ENCODE measurements at regions not wholly inside any gene's neighbourhood (a gene's known extent, or its start where the extent isn't known, plus 50 kb on each side); places are given as distances from the start of the nearest gene placed in this dataset.
"Not testable (repeated sequence)": the region's sequence is repeated elsewhere in the genome, so short reads cannot be mapped to it uniquely, and the experiment has no call there.

- H2AFZ ChIP-seq (ENCODE audit: low read length); H3K9ac ChIP-seq (ENCODE audit: low read depth, low read length, poor library complexity, severe bottlenecking); H3K27me3 ChIP-seq (ENCODE audit: insufficient read depth, low read length, poor library complexity, severe bottlenecking); H3K36me3 ChIP-seq (ENCODE audit: insufficient read depth, low read length); H3K4me2 ChIP-seq (ENCODE audit: low read depth, low read length, poor library complexity, severe bottlenecking); H4K20me1 ChIP-seq (ENCODE audit: insufficient read depth, low read length, poor library complexity, severe bottlenecking); H3F3A ChIP-seq (ENCODE audit: low read depth); H3K9me3 ChIP-seq (ENCODE audit: insufficient read depth, low read depth, low read length); H3K4me1 ChIP-seq (ENCODE audit: insufficient read depth, low read length, poor library complexity, severe bottlenecking); H3K4me3 ChIP-seq (ENCODE audit: low read length, poor library complexity, severe bottlenecking); H3K79me2 ChIP-seq (ENCODE audit: insufficient read depth, low read length); H3K9me2 ChIP-seq (replicated peaks; ENCODE audit: low read depth, low read length): not testable (repeated sequence)
Measured at GRCh38 chr7:149930374-149931068, 56.8 kb downstream of the ATP6V0E2 start.

- not testable (repeated sequence) for H3K4me1 ChIP-seq (ENCODE audit: insufficient read depth, low read length, poor library complexity, severe bottlenecking)
Measured at GRCh38 chr7:149933776-149934175, 60.0 kb downstream of the ATP6V0E2 start.

GRCh38 chr7:149947346-149947745, 73.6 kb downstream of the ATP6V0E2 start:
- H3K36me3 ChIP-seq (ENCODE audit: insufficient read depth, low read length); H3K9me2 ChIP-seq (replicated peaks; ENCODE audit: low read depth, low read length); H3K9ac ChIP-seq (ENCODE audit: low read depth, low read length, poor library complexity, severe bottlenecking); H3F3A ChIP-seq (ENCODE audit: low read depth); H3K4me3 ChIP-seq (ENCODE audit: low read length, poor library complexity, severe bottlenecking); H3K27me3 ChIP-seq (ENCODE audit: insufficient read depth, low read length, poor library complexity, severe bottlenecking); H3K79me2 ChIP-seq (ENCODE audit: insufficient read depth, low read length); H3K4me1 ChIP-seq (ENCODE audit: insufficient read depth, low read length, poor library complexity, severe bottlenecking); H4K20me1 ChIP-seq (ENCODE audit: insufficient read depth, low read length, poor library complexity, severe bottlenecking); H3K4me2 ChIP-seq (ENCODE audit: low read depth, low read length, poor library complexity, severe bottlenecking); H2AFZ ChIP-seq (ENCODE audit: low read length); H3K9me3 ChIP-seq (ENCODE audit: insufficient read depth, low read depth, low read length): not testable (repeated sequence)

More at GRCh38 chr7:149933776-149934175, 60.0 kb downstream of the ATP6V0E2 start:
- H3K27me3 ChIP-seq (ENCODE audit: insufficient read depth, low read length, poor library complexity, severe bottlenecking); H3K4me2 ChIP-seq (ENCODE audit: low read depth, low read length, poor library complexity, severe bottlenecking); H3K9me2 ChIP-seq (replicated peaks; ENCODE audit: low read depth, low read length); H2AFZ ChIP-seq (ENCODE audit: low read length); H3K79me2 ChIP-seq (ENCODE audit: insufficient read depth, low read length); H3K36me3 ChIP-seq (ENCODE audit: insufficient read depth, low read length); H3K4me3 ChIP-seq (ENCODE audit: low read length, poor library complexity, severe bottlenecking); H4K20me1 ChIP-seq (ENCODE audit: insufficient read depth, low read length, poor library complexity, severe bottlenecking); H3K9me3 ChIP-seq (ENCODE audit: insufficient read depth, low read depth, low read length); H3K9ac ChIP-seq (ENCODE audit: low read depth, low read length, poor library complexity, severe bottlenecking); H3F3A ChIP-seq (ENCODE audit: low read depth): not testable (repeated sequence)

GRCh38 chr7:149948444-149948843, 74.7 kb downstream of the ATP6V0E2 start:
- H3K9me3 ChIP-seq (ENCODE audit: insufficient read depth, low read depth, low read length); H3K27me3 ChIP-seq (ENCODE audit: insufficient read depth, low read length, poor library complexity, severe bottlenecking); H3K9ac ChIP-seq (ENCODE audit: low read depth, low read length, poor library complexity, severe bottlenecking); H3K4me3 ChIP-seq (ENCODE audit: low read length, poor library complexity, severe bottlenecking); H3K79me2 ChIP-seq (ENCODE audit: insufficient read depth, low read length); H3K4me2 ChIP-seq (ENCODE audit: low read depth, low read length, poor library complexity, severe bottlenecking); H3F3A ChIP-seq (ENCODE audit: low read depth); H3K36me3 ChIP-seq (ENCODE audit: insufficient read depth, low read length); H2AFZ ChIP-seq (ENCODE audit: low read length); H3K4me1 ChIP-seq (ENCODE audit: insufficient read depth, low read length, poor library complexity, severe bottlenecking); H3K9me2 ChIP-seq (replicated peaks; ENCODE audit: low read depth, low read length); H4K20me1 ChIP-seq (ENCODE audit: insufficient read depth, low read length, poor library complexity, severe bottlenecking): not testable (repeated sequence)

GRCh38 chr7:149949863-149950577, 76.3 kb downstream of the ATP6V0E2 start:
- H3K9me3 ChIP-seq (ENCODE audit: insufficient read depth, low read depth, low read length); H3K27me3 ChIP-seq (ENCODE audit: insufficient read depth, low read length, poor library complexity, severe bottlenecking); H3K9ac ChIP-seq (ENCODE audit: low read depth, low read length, poor library complexity, severe bottlenecking); H2AFZ ChIP-seq (ENCODE audit: low read length); H4K20me1 ChIP-seq (ENCODE audit: insufficient read depth, low read length, poor library complexity, severe bottlenecking); H3F3A ChIP-seq (ENCODE audit: low read depth); H3K9me2 ChIP-seq (replicated peaks; ENCODE audit: low read depth, low read length); H3K79me2 ChIP-seq (ENCODE audit: insufficient read depth, low read length); H3K36me3 ChIP-seq (ENCODE audit: insufficient read depth, low read length); H3K4me1 ChIP-seq (ENCODE audit: insufficient read depth, low read length, poor library complexity, severe bottlenecking); H3K4me3 ChIP-seq (ENCODE audit: low read length, poor library complexity, severe bottlenecking): not testable (repeated sequence)
- H3K4me2 ChIP-seq (ENCODE audit: low read depth, low read length, poor library complexity, severe bottlenecking), result peak overlapping the region; percentile 54

GRCh38 chr7:149950578-149950924, 76.8 kb downstream of the ATP6V0E2 start:
- H3K4me2 ChIP-seq (ENCODE audit: low read depth, low read length, poor library complexity, severe bottlenecking), result peak overlapping the region; percentile 54

GRCh38 chr7:149951579-149951978, 77.8 kb downstream of the ATP6V0E2 start:
- H3K4me1 ChIP-seq (ENCODE audit: insufficient read depth, low read length, poor library complexity, severe bottlenecking), result peaks cover 13% of the 10 kb centered on the region
- H3F3A ChIP-seq (ENCODE audit: low read depth); H2AFZ ChIP-seq (ENCODE audit: low read length); H3K27me3 ChIP-seq (ENCODE audit: insufficient read depth, low read length, poor library complexity, severe bottlenecking); H3K36me3 ChIP-seq (ENCODE audit: insufficient read depth, low read length); H3K9me3 ChIP-seq (ENCODE audit: insufficient read depth, low read depth, low read length); H3K4me3 ChIP-seq (ENCODE audit: low read length, poor library complexity, severe bottlenecking); H3K9me2 ChIP-seq (replicated peaks; ENCODE audit: low read depth, low read length); H4K20me1 ChIP-seq (ENCODE audit: insufficient read depth, low read length, poor library complexity, severe bottlenecking); H3K9ac ChIP-seq (ENCODE audit: low read depth, low read length, poor library complexity, severe bottlenecking); H3K79me2 ChIP-seq (ENCODE audit: insufficient read depth, low read length); H3K4me2 ChIP-seq (ENCODE audit: low read depth, low read length, poor library complexity, severe bottlenecking): not testable (repeated sequence)

More at GRCh38 chr7:149950578-149950924, 76.8 kb downstream of the ATP6V0E2 start:
- not testable (repeated sequence) for H3K9ac ChIP-seq (ENCODE audit: low read depth, low read length, poor library complexity, severe bottlenecking); H3K27me3 ChIP-seq (ENCODE audit: insufficient read depth, low read length, poor library complexity, severe bottlenecking); H2AFZ ChIP-seq (ENCODE audit: low read length); H3K79me2 ChIP-seq (ENCODE audit: insufficient read depth, low read length); H3K9me2 ChIP-seq (replicated peaks; ENCODE audit: low read depth, low read length); H4K20me1 ChIP-seq (ENCODE audit: insufficient read depth, low read length, poor library complexity, severe bottlenecking); H3K9me3 ChIP-seq (ENCODE audit: insufficient read depth, low read depth, low read length); H3K4me3 ChIP-seq (ENCODE audit: low read length, poor library complexity, severe bottlenecking); H3K36me3 ChIP-seq (ENCODE audit: insufficient read depth, low read length); H3F3A ChIP-seq (ENCODE audit: low read depth)
- H3K4me1 ChIP-seq (ENCODE audit: insufficient read depth, low read length, poor library complexity, severe bottlenecking), result peaks cover 13% of the 10 kb centered on the region
